Neural progenitor cell (in vitro differentiated cells): ENCODE measurements at regions not wholly inside any gene's neighbourhood (a gene's known extent, or its start where the extent isn't known, plus 50 kb on each side); places are given as distances from the start of the nearest gene placed in this dataset.

Experiments
- DNase-seq: peaks from one replicate; pipeline ENCODE4 v3.0.0-alpha.2; 2016; ENCODE audit warnings: low spot score
- H2AFZ ChIP-seq: fragments of 200-600 bp; sonication (generic); replicated peaks from 2 replicates; pipeline ENCODE4 v1.6.1; 2016; ENCODE audit warnings: antibody characterized with exemption
- H3F3A ChIP-seq: fragments of 200-600 bp; sonication (generic); 2 replicates; pipeline ENCODE4 v1.6.1; 2016; ENCODE audit warnings: antibody characterized with exemption, low read depth
- H3K27ac ChIP-seq: fragments of 200-600 bp; sonication (generic); 2 replicates; pipeline ENCODE4 v1.5.1; 2016; ENCODE audit warnings: mild to moderate bottlenecking
- H3K27me3 ChIP-seq: fragments of 200-600 bp; sonication (generic); 2 replicates; pipeline ENCODE4 v1.6.1; 2016; ENCODE audit warnings: mild to moderate bottlenecking, moderate library complexity
- H3K36me3 ChIP-seq: fragments of 200-600 bp; sonication (generic); 2 replicates; pipeline ENCODE4 v1.5.1; 2016
- H3K4me1 ChIP-seq: fragments of 200-600 bp; sonication (generic); 2 replicates; pipeline ENCODE4 v1.6.1; 2016; ENCODE audit warnings: mixed run types
- H3K4me2 ChIP-seq: fragments of 200-600 bp; sonication (generic); 2 replicates; pipeline ENCODE4 v1.6.1; 2016
- H3K4me3 ChIP-seq: fragments of 200-600 bp; sonication (generic); 2 replicates; pipeline ENCODE4 v1.5.1; 2016
- H3K79me2 ChIP-seq: fragments of 200-600 bp; sonication (generic); 2 replicates; pipeline ENCODE4 v1.6.1; 2016; ENCODE audit warnings: low read depth
- H3K9ac ChIP-seq: fragments of 200-600 bp; sonication (generic); 2 replicates; pipeline ENCODE4 v1.6.1; 2016
- H3K9me3 ChIP-seq: fragments of 200-600 bp; sonication (generic); 2 replicates; pipeline ENCODE4 v1.5.1; 2016; ENCODE audit warnings: low read depth
- H4K20me1 ChIP-seq: fragments of 200-600 bp; sonication (generic); 2 replicates; pipeline ENCODE4 v1.6.1; 2016; ENCODE audit warnings: low read depth
- H3K27ac Mint-ChIP-seq: 3 replicates; pipeline ENCODE4 v1.8.0; 2021; ENCODE audit warnings: mixed read lengths
- H3K27me3 Mint-ChIP-seq: 2 replicates; pipeline ENCODE4 v1.8.0; 2022; ENCODE audit warnings: low read depth, mild to moderate bottlenecking, inconsistent platforms, moderate library complexity, mixed read lengths; ENCODE audit not compliant: insufficient read depth
- H3K36me3 Mint-ChIP-seq: 3 replicates; pipeline ENCODE4 v1.8.0; 2021; ENCODE audit warnings: mixed read lengths
- H3K4me1 Mint-ChIP-seq: 3 replicates; pipeline ENCODE4 v1.8.0; 2021; ENCODE audit warnings: mixed read lengths
- H3K4me3 Mint-ChIP-seq: 3 replicates; pipeline ENCODE4 v1.8.0; 2021; ENCODE audit warnings: mild to moderate bottlenecking, moderate library complexity, mixed read lengths
- H3K9me3 Mint-ChIP-seq: 3 replicates; pipeline ENCODE4 v1.8.0; 2020; ENCODE audit warnings: mixed read lengths
- EZH2 ChIP-seq: fragments of 200-600 bp; sonication (generic); IDR thresholded peaks from 2 replicates; pipeline ENCODE4 v1.6.1; 2017; ENCODE audit warnings: antibody characterized with exemption, mild to moderate bottlenecking, moderate library complexity
- EZH2phosphoT487 ChIP-seq: fragments of 200-600 bp; sonication (generic); IDR thresholded peaks from 2 replicates; pipeline ENCODE4 v1.6.1; 2017; ENCODE audit warnings: antibody characterized with exemption
- TF ChIP-seq, protein P1 (sequence below): fragments of 200-600 bp; sonication (generic); IDR thresholded peaks from 2 replicates; pipeline ENCODE4 v1.5.1; 2017; ENCODE audit warnings: antibody characterized with exemption, mild to moderate bottlenecking

DNA sequence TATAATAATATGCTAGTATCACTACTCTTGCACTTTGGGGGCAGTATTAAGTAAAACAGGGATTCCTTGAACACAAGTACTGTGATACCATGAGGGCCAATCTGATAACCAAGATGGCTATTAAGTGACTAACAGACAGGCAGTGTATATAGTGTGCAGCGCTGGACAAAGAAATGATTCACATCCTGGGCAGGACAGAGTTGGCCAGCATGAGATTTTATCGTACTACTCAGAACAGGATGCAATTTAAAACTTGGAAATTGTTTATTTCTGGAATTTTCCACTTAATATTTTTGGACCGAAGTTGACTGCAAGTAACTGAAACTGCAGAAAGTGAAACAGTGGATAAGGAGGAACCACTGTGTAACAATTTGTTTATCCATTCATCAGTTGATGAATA, 74.6 kb downstream of the DNTTIP2 start:
- Mint-ChIP-seq H3K4me1 (peaks cover 5% of the 10 kb centered on the region), H3K36me3 (peaks cover 14% of the 10 kb centered on the region), H3K9me3 (peaks cover 31% of the 10 kb centered on the region), H3K27me3 (no peaks in the 10 kb centered on the region), H3K4me3 (no peak overlapping the region), H3K27ac (no peak overlapping the region)
- H3F3A ChIP-seq: peaks cover 14% of the 10 kb centered on the region
- H3K4me2 ChIP-seq: no peak overlapping the region
- H4K20me1 ChIP-seq: no peaks in the 10 kb centered on the region
- no peak overlapping the region for H3K27ac ChIP-seq
- no peak overlapping the region for H2AFZ ChIP-seq
- H3K27me3 ChIP-seq: no peaks in the 10 kb centered on the region
- no peaks in the 10 kb centered on the region for H3K79me2 ChIP-seq
- H3K4me1 ChIP-seq: no peaks in the 10 kb centered on the region
- no peak overlapping the region for H3K4me3 ChIP-seq
- DNase-seq: no peak
- H3K9me3 ChIP-seq: peaks cover 6% of the 10 kb centered on the region
- no peak for TF ChIP-seq EZH2phosphoT487
- TF ChIP-seq, protein P1, sequence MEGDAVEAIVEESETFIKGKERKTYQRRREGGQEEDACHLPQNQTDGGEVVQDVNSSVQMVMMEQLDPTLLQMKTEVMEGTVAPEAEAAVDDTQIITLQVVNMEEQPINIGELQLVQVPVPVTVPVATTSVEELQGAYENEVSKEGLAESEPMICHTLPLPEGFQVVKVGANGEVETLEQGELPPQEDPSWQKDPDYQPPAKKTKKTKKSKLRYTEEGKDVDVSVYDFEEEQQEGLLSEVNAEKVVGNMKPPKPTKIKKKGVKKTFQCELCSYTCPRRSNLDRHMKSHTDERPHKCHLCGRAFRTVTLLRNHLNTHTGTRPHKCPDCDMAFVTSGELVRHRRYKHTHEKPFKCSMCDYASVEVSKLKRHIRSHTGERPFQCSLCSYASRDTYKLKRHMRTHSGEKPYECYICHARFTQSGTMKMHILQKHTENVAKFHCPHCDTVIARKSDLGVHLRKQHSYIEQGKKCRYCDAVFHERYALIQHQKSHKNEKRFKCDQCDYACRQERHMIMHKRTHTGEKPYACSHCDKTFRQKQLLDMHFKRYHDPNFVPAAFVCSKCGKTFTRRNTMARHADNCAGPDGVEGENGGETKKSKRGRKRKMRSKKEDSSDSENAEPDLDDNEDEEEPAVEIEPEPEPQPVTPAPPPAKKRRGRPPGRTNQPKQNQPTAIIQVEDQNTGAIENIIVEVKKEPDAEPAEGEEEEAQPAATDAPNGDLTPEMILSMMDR: no peak
- TF ChIP-seq EZH2: no peak
- H3K36me3 ChIP-seq: peaks cover 5% of the 10 kb centered on the region
- H3K9ac ChIP-seq: no peak overlapping the region

DNA sequence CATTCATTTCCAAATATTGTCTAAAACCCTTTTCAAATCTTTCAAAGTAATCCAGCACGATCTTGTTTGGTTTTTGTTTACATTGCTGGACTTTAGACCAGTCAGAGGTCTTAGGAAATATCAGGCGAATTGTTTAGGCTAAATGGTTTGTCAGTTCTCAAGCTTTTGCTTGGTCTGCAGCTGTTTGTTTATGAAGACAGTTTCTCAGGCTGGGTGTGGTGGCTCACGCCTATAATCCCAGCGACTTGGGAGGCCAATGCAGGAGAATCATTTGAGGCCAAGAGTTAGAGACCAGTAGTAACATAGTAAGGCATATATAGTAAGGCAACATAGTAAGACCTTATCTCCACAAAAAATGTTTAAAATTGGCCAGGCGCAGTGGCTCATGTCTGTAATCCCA, 77.5 kb downstream of the DNTTIP2 start:
- no peak for DNase-seq
- peaks cover 5% of the 10 kb centered on the region for H3K4me1 Mint-ChIP-seq
- Histone ChIP-seq H4K20me1 (no peaks in the 10 kb centered on the region), H2AFZ (no peak overlapping the region), H3K79me2 (no peaks in the 10 kb centered on the region), H3F3A (no peaks in the 10 kb centered on the region), H3K27ac (no peak overlapping the region), H3K27me3 (no peaks in the 10 kb centered on the region), H3K9me3 (no peaks in the 10 kb centered on the region), H3K36me3 (no peaks in the 10 kb centered on the region), H3K4me3 (no peak overlapping the region), H3K4me2 (no peak overlapping the region), H3K4me1 (no peaks in the 10 kb centered on the region), H3K9ac (no peak overlapping the region)
- no peaks in the 10 kb centered on the region for H3K27me3 Mint-ChIP-seq
- TF ChIP-seq EZH2 (no peak), EZH2phosphoT487 (no peak)
- TF ChIP-seq, protein P1: no peak
- H3K9me3 Mint-ChIP-seq: peaks cover 14% of the 10 kb centered on the region
- no peak overlapping the region for H3K27ac Mint-ChIP-seq
- no peak overlapping the region for H3K4me3 Mint-ChIP-seq
- peaks cover 8% of the 10 kb centered on the region for H3K36me3 Mint-ChIP-seq

DNA sequence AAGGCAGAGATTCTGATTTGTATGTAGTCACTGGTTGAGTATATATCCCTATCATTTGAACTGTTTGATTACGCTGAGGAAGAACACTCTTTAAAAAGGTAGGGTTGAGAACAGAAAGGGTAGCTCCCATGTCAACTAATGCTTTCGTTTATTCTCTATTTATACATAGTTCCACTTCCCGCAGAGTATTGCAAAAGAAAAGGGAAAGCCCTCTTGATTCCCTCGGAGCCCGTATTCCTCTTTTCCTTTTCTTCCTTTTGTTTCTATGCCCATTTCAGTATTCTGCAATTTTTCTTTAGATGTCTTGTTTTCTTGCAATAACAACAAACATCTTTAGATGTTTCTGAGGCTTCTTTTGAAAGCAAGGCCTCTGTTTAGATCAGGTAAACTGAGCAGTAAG, 78.2 kb downstream of the DNTTIP2 start:
- TF ChIP-seq EZH2 (no peak), EZH2phosphoT487 (no peak)
- TF ChIP-seq, protein P1: no peak
- H3K27me3 ChIP-seq: no peaks in the 10 kb centered on the region
- H3K27me3 Mint-ChIP-seq: no peaks in the 10 kb centered on the region
- peaks cover 5% of the 10 kb centered on the region for H3K4me1 Mint-ChIP-seq
- no peaks in the 10 kb centered on the region for H3F3A ChIP-seq
- peaks cover 8% of the 10 kb centered on the region for H3K9me3 Mint-ChIP-seq
- no peak overlapping the region for H3K4me3 ChIP-seq
- H3K4me1 ChIP-seq: no peaks in the 10 kb centered on the region
- no peak overlapping the region for H3K27ac ChIP-seq
- H3K36me3 ChIP-seq: no peaks in the 10 kb centered on the region
- H3K9me3 ChIP-seq: no peaks in the 10 kb centered on the region
- H3K27ac Mint-ChIP-seq: no peak overlapping the region
- no peak overlapping the region for H3K9ac ChIP-seq
- H3K36me3 Mint-ChIP-seq: peaks cover 5% of the 10 kb centered on the region
- no peaks in the 10 kb centered on the region for H3K79me2 ChIP-seq
- no peak for DNase-seq
- no peaks in the 10 kb centered on the region for H4K20me1 ChIP-seq
- H2AFZ ChIP-seq: no peak overlapping the region
- H3K4me2 ChIP-seq: no peak overlapping the region
- no peak overlapping the region for H3K4me3 Mint-ChIP-seq

DNA sequence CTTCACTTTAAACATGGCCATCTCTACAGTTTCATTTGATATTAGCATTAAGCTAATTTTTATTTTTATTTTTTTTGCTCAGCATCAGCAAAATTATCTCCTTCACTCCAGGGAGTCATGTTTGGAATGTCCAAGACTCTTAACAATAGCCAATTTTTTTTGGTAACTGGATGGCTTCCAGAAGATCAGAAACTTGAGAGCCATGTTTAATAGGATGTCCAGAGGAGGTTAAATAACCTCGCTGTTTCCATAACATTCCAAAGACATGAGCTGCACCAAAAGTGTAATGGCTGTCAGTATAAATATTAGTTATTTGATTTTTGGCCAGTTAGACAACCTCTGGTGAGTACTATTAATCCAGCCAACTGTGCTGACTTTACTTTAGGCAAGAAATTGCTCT, 80.7 kb downstream of the DNTTIP2 start:
- H3K27me3 Mint-ChIP-seq: no peaks in the 10 kb centered on the region
- Histone ChIP-seq H4K20me1 (no peaks in the 10 kb centered on the region), H3K4me2 (no peak overlapping the region), H3F3A (no peaks in the 10 kb centered on the region), H3K27me3 (no peaks in the 10 kb centered on the region), H3K4me3 (no peak overlapping the region), H2AFZ (no peak overlapping the region), H3K9ac (no peak overlapping the region), H3K36me3 (no peaks in the 10 kb centered on the region), H3K9me3 (no peaks in the 10 kb centered on the region), H3K4me1 (no peaks in the 10 kb centered on the region), H3K79me2 (no peaks in the 10 kb centered on the region), H3K27ac (no peak overlapping the region)
- TF ChIP-seq EZH2: no peak
- no peak for TF ChIP-seq EZH2phosphoT487
- TF ChIP-seq, protein P1: no peak
- H3K36me3 Mint-ChIP-seq: peaks cover 5% of the 10 kb centered on the region
- peaks cover 5% of the 10 kb centered on the region for H3K4me1 Mint-ChIP-seq
- DNase-seq: no peak
- H3K9me3 Mint-ChIP-seq: peaks cover 6% of the 10 kb centered on the region
- no peak overlapping the region for H3K27ac Mint-ChIP-seq
- no peak overlapping the region for H3K4me3 Mint-ChIP-seq
